CD14-positive monocyte (primary cell): ENCODE measurements at regions not wholly inside any gene's neighbourhood (a gene's known extent, or its start where the extent isn't known, plus 50 kb on each side); places are given as distances from the start of the nearest gene placed in this dataset.

Source experiments
- DNase-seq, 3 donors: peaks; one replicate each; pipeline ENCODE4 v3.0.0-alpha.2; 2011 to 2022
- H2AFZ ChIP-seq: 2 replicates; pipeline ENCODE4 v1.6.0; 2012; ENCODE audit warnings: mild to moderate bottlenecking, low read depth, low read length, inconsistent platforms; ENCODE audit not compliant: insufficient read depth, poor library complexity, severe bottlenecking
- H3K27ac ChIP-seq, 2 donors: 1 replicate in 1 of 2; 2 replicates in 1 of 2; pipeline ENCODE4 v1.5.1; 2012 to 2013; ENCODE audit warnings: low read length in 2 of 2, control low read depth in 1 of 2, inconsistent platforms in 1 of 2, low read depth in 1 of 2, mild to moderate bottlenecking in 1 of 2
- H3K27me3 ChIP-seq, 2 donors: one replicate each; pipeline versions ENCODE4 v1.6.0 to v1.6.1; 2011 to 2013; ENCODE audit warnings: low read length in 2 of 2; ENCODE audit not compliant: control insufficient read depth in 2 of 2, insufficient read depth in 2 of 2
- H3K36me3 ChIP-seq, 2 donors: replicated peaks in 1 of 2; 1 replicate in 1 of 2; 2 replicates in 1 of 2; pipeline versions ENCODE4 v1.5.1 to v1.6.1; 2012 to 2013; ENCODE audit warnings: low read length in 2 of 2, control low read depth in 1 of 2, inconsistent platforms in 1 of 2, mild to moderate bottlenecking in 1 of 2; ENCODE audit not compliant: insufficient read depth in 2 of 2, control insufficient read depth in 1 of 2
- H3K4me1 ChIP-seq, 2 donors: 1 replicate in 1 of 2; 2 replicates in 1 of 2; pipeline versions ENCODE4 v1.5.1 to v1.6.1; 2012 to 2013; ENCODE audit warnings: low read length in 2 of 2, control low read depth in 1 of 2, inconsistent platforms in 1 of 2, mild to moderate bottlenecking in 1 of 2, moderate library complexity in 1 of 2; ENCODE audit not compliant: insufficient read depth in 2 of 2, control insufficient read depth in 1 of 2
- H3K4me2 ChIP-seq: replicated peaks from 2 replicates; pipeline ENCODE3; 2012; ENCODE audit warnings: low read length, moderate library complexity, mild to moderate bottlenecking; ENCODE audit not compliant: poor library complexity, severe bottlenecking; ENCODE audit errors: extremely low read depth
- H3K4me3 ChIP-seq, 3 experiments: fragments of 200-600 bp in 1 of 3; sonication (generic) in 1 of 3; replicated peaks in 1 of 3; 1 replicate in 2 of 3; 2 replicates in 1 of 3; pipeline ENCODE4 v1.5.1; 2011 to 2013; ENCODE audit warnings: low read length in 3 of 3, mild to moderate bottlenecking in 3 of 3, control low read depth in 2 of 3, low read depth in 2 of 3, inconsistent platforms in 1 of 3, moderate library complexity in 1 of 3
- H3K79me2 ChIP-seq: 2 replicates; pipeline ENCODE4 v1.6.0; 2012; ENCODE audit warnings: mild to moderate bottlenecking, control low read depth, inconsistent platforms, low read length, moderate library complexity; ENCODE audit not compliant: insufficient read depth
- H3K9ac ChIP-seq: 2 replicates; pipeline ENCODE4 v1.6.0; 2017; ENCODE audit warnings: low read length, mild to moderate bottlenecking; ENCODE audit not compliant: insufficient read depth, poor library complexity, severe bottlenecking
- H3K9me3 ChIP-seq, 2 donors: replicated peaks in 1 of 2; 1 replicate in 1 of 2; 2 replicates in 1 of 2; pipeline versions ENCODE4 v1.5.1 to v1.6.1; 2012 to 2013; ENCODE audit warnings: low read length in 2 of 2, control low read depth in 1 of 2; ENCODE audit not compliant: control insufficient read depth in 1 of 2, insufficient read depth in 1 of 2
- H4K20me1 ChIP-seq: 2 replicates; pipeline ENCODE4 v1.6.0; 2012; ENCODE audit warnings: mild to moderate bottlenecking, low read length, control low read depth, moderate library complexity; ENCODE audit not compliant: insufficient read depth
- H3K27ac Mint-ChIP-seq, 7 donors: one replicate each; pipeline ENCODE4 v1.8.0; 2020; ENCODE audit warnings: mild to moderate bottlenecking in 7 of 7, mixed read lengths in 7 of 7, moderate library complexity in 6 of 7, inconsistent platforms in 2 of 7
- H3K27me3 Mint-ChIP-seq, 3 donors: one replicate each; pipeline ENCODE4 v1.8.0; 2021 to 2022; ENCODE audit warnings: low read depth in 3 of 3, mild to moderate bottlenecking in 3 of 3, mixed read lengths in 3 of 3, moderate library complexity in 3 of 3, inconsistent platforms in 1 of 3
- H3K36me3 Mint-ChIP-seq, 2 donors: one replicate each; pipeline ENCODE4 v1.8.0; 2020; ENCODE audit warnings: mixed read lengths in 2 of 2, inconsistent platforms in 1 of 2, mild to moderate bottlenecking in 1 of 2
- H3K4me1 Mint-ChIP-seq: one replicate; pipeline ENCODE4 v1.8.0; 2020; ENCODE audit warnings: mild to moderate bottlenecking, mixed read lengths
- H3K4me3 Mint-ChIP-seq, 2 donors: one replicate each; pipeline ENCODE4 v1.8.0; 2020; ENCODE audit warnings: mild to moderate bottlenecking in 2 of 2, mixed read lengths in 2 of 2, moderate library complexity in 1 of 2
- H3K9me3 Mint-ChIP-seq, 7 donors: one replicate each; pipeline ENCODE4 v1.8.0; 2020 to 2022; ENCODE audit warnings: mixed read lengths in 7 of 7, mild to moderate bottlenecking in 6 of 7, moderate library complexity in 6 of 7, inconsistent platforms in 2 of 7
- CTCF ChIP-seq: fragments of 200-600 bp; IDR thresholded peaks from one replicate; pipeline ENCODE4 v1.8.0; 2022; ENCODE audit warnings: antibody characterized with exemption, mild to moderate bottlenecking
- WGBS: methylation state at CpG from one replicate; pipeline ENCODE4 v1.1.5; 2013; ENCODE audit warnings: missing lambda C conversion rate; ENCODE audit not compliant: insufficient coverage; 5-methylcytosine and 5-hydroxymethylcytosine counted together
- intact Hi-C, 2 donors: fragments of 100-400 bp; cut with micrococcal nuclease; formaldehyde crosslinking; loops; one replicate each; pipeline versions ENCODE4 v1.15.0 to v1.15.1; 2023

DNA sequence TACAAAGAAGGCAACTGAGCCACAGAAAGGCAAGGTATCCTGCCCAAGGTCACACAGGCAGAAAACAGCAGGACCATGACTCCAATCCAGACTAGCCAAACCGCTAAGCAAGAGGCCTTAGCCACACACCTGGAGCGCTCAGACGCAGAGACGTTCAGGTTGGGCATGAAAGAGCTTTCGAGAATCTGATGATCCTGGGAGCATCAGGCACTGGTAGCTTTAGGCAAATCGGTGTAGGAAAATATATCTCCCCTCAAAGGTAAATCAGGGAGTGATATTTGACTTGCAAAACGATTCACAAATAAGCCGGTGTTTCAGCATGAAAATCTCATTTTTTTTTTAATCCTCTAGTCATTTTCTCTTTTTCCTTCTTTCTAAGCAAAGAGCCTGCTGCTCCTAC is 279.0 kb downstream of the MRTFB start:
- Histone ChIP-seq H3K79me2 (no peaks in the 10 kb centered on the region), H3K36me3 (no peaks in the 10 kb centered on the region), H3K4me1 (peaks cover 3 to 6% of the 10 kb centered on the region in 2 donors), H3K4me3 (no peak overlapping the region), H2AFZ (no peak overlapping the region), H3K27ac (no peak overlapping the region), H4K20me1 (no peaks in the 10 kb centered on the region), H3K9me3 (no peaks in the 10 kb centered on the region), H3K27me3 (no peaks in the 10 kb centered on the region), H3K9ac (no peak overlapping the region), H3K4me2 (no peak overlapping the region)
- DNase-seq: no peak
- no peak for TF ChIP-seq CTCF
- 86% methylated on average over 4 of the region's 8 CpGs for WGBS
- Mint-ChIP-seq H3K27ac (no peak overlapping the region), H3K27me3 (peaks cover 17 to 28% (median 20%) of the 10 kb centered on the region in 3 donors), H3K36me3 (no peaks in the 10 kb centered on the region), H3K9me3 (peaks cover 0 to 16% (median 5%) of the 10 kb centered on the region in 7 donors), H3K4me3 (no peak overlapping the region), H3K4me1 (peaks cover 12% of the 10 kb centered on the region)
- intact Hi-C loops: loop anchor here in 1 of 2 donors (5.0 kb wide), 1 partner anchor 58 kb away; no protein-coding TSS in a partner anchor

DNA sequence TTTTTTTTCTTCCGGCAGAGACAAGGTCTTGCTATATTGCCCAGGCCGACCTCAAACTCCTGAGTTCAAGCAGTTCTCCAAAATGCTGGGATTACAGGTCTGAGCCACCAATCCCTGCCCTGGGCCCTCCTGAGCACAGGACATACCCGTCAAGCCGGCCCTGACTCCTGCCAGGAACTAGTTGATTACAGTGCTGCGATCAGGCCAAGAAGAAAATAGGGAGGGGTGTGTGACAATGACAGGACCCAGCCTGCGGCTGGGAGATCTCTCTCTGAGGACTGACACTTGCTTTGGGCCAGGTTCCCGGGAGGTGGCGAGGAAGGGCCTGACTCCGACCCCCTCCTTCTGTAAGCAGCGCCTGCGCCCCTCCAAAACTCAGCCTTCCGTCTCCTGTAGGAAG is 276.6 kb downstream of the MRTFB start:
- Mint-ChIP-seq H3K27ac (no peak overlapping the region), H3K36me3 (no peaks in the 10 kb centered on the region), H3K4me1 (peaks cover 5% of the 10 kb centered on the region), H3K9me3 (peaks cover 0 to 19% (median 8%) of the 10 kb centered on the region in 7 donors), H3K27me3 (peaks cover 17 to 33% (median 23%) of the 10 kb centered on the region in 3 donors), H3K4me3 (no peak overlapping the region)
- 86% methylated on average over 11 of the region's 12 CpGs for WGBS
- no peak overlapping the region for H2AFZ ChIP-seq
- H3K4me1 ChIP-seq: no peaks in the 10 kb centered on the region
- H3K4me3 ChIP-seq: no peak overlapping the region
- no peak overlapping the region for H3K9ac ChIP-seq
- H3K9me3 ChIP-seq: no peaks in the 10 kb centered on the region
- no peak overlapping the region for H3K4me2 ChIP-seq
- DNase-seq: no peak
- no peaks in the 10 kb centered on the region for H3K79me2 ChIP-seq
- no peak overlapping the region for H3K27ac ChIP-seq
- H4K20me1 ChIP-seq: no peaks in the 10 kb centered on the region
- no peaks in the 10 kb centered on the region for H3K27me3 ChIP-seq
- no peak for TF ChIP-seq CTCF
- H3K36me3 ChIP-seq: no peaks in the 10 kb centered on the region
- intact Hi-C loops: no loop called here
